ENCODE measurements at regions not wholly inside any gene's neighbourhood (a gene's known extent, or its start where the extent isn't known, plus 50 kb on each side); places are given as distances from the start of the nearest gene placed in this dataset.

GRCh38 chr6:14487625-14488024, 370.1 kb downstream of the CD83 start (continued):
- no peak for TF ChIP-seq ATF3 (IDR thresholded peaks at IDR 0.05)

GRCh38 chr6:14488180-14488579, 370.6 kb downstream of the CD83 start:
- H3K27me3 ChIP-seq (ENCODE audit: insufficient read depth, low read length) = no peaks in the 10 kb centered on the region
- H4K20me1 ChIP-seq (ENCODE audit: insufficient read depth) = no peaks in the 10 kb centered on the region
- no peaks in the 10 kb centered on the region for H3K9me2 ChIP-seq (ENCODE audit: insufficient read depth)
- ChIA-PET POLR2A (no interaction called here), RAD21 (ENCODE audit: low non-redundant PET in 1 of 2, low total read pairs in 2 of 2, uncharacterized antibody in 2 of 2, unreplicated experiment in 2 of 2) (no interaction called here), CTCF (no interaction called here)
- H3K4me3 ChIP-seq (replicated peaks in 1 of 2; ENCODE audit: low read depth in 1 of 2, low read length in 2 of 2) = no peak overlapping the region
- no peak for DNase-seq (ENCODE audit: low read depth, low spot score)
- no peak overlapping the region for H3K9ac ChIP-seq (ENCODE audit: low read length)
- no peak overlapping the region for H3K27ac ChIP-seq (ENCODE audit: low read depth, low read length)
- H3K36me3 ChIP-seq (ENCODE audit: control insufficient read depth in 1 of 2, insufficient read depth in 2 of 2, low read length in 2 of 2) = no peaks in the 10 kb centered on the region
- peaks cover 0 to 6% of the 10 kb centered on the region in 2 experiments; a peak in 1 of 4 replicates for H3K9me3 ChIP-seq (ENCODE audit: control insufficient read depth in 1 of 2, insufficient read depth in 1 of 2, low read depth in 1 of 2, low read length in 2 of 2)
- BruUV-seq (replicated peaks) = no TSS peak
- H3K79me2 ChIP-seq (ENCODE audit: insufficient read depth, low read length) = no peaks in the 10 kb centered on the region
- ATAC-seq = no peak
- H3K4me1 ChIP-seq (ENCODE audit: control insufficient read depth in 1 of 2, insufficient read depth in 2 of 2, low read length in 2 of 2) = no peaks in the 10 kb centered on the region
- H3K4me2 ChIP-seq (ENCODE audit: low read length) = no peak overlapping the region
- no peak for TF ChIP-seq EZH2 (IDR thresholded peaks at IDR 0.05)
- no peak for TF ChIP-seq FOSL1 (IDR thresholded peaks at IDR 0.05; ENCODE audit: low read depth)
- no peak for TF ChIP-seq TCF7L2 (IDR thresholded peaks at IDR 0.05; ENCODE audit: borderline replicate concordance, extremely low read depth, insufficient read depth, insufficient read length)
- no peak for TF ChIP-seq MAX (IDR thresholded peaks at IDR 0.05)
- no peak for TF ChIP-seq CEBPB (IDR thresholded peaks at IDR 0.05; ENCODE audit: low read depth)
- no peak for TF ChIP-seq EZH2phosphoT487 (IDR thresholded peaks at IDR 0.05; ENCODE audit: borderline replicate concordance)
- TF ChIP-seq POLR2A (IDR thresholded peaks at IDR 0.05; ENCODE audit: borderline replicate concordance, extremely low read depth, insufficient read depth, insufficient read length) = no peak
- no peak for TF ChIP-seq CTCF (IDR thresholded peaks at IDR 0.05 in 2 of 3, conservative IDR thresholded peaks at IDR 0.05 in 1 of 3; ENCODE audit: borderline replicate concordance in 1 of 3, insufficient read depth in 1 of 3, low read depth in 2 of 3, low read length in 2 of 3)
- no peak for TF ChIP-seq RAD21 (IDR thresholded peaks at IDR 0.05; ENCODE audit: low read depth)
- TF ChIP-seq SIN3A (IDR thresholded peaks at IDR 0.05; ENCODE audit: low read depth) = no peak
- TF ChIP-seq ATF3 (IDR thresholded peaks at IDR 0.05) = no peak
- TF ChIP-seq YY1 (IDR thresholded peaks at IDR 0.05; ENCODE audit: extremely low read depth, insufficient replicate concordance, low read depth, low read length) = no peak
- TF ChIP-seq ZBTB33 (IDR thresholded peaks at IDR 0.05; ENCODE audit: extremely low read depth, insufficient replicate concordance, low read length) = no peak
- TF ChIP-seq ELF1 (IDR thresholded peaks at IDR 0.05; ENCODE audit: borderline replicate concordance, low read depth) = no peak
- TF ChIP-seq SRF (IDR thresholded peaks at IDR 0.05; ENCODE audit: low read depth) = no peak
- intact Hi-C loops (cut with micrococcal nuclease) = no loop called here
- H2AFZ ChIP-seq (ENCODE audit: low read depth, low read length, poor library complexity, severe bottlenecking) = no peak overlapping the region

Data from HCT116 (cell line).